Sigmoid colon (tissue), 6 donors: ENCODE measurements at regions not wholly inside any gene's neighbourhood (a gene's known extent, or its start where the extent isn't known, plus 50 kb on each side); places are given as distances from the start of the nearest gene placed in this dataset.

Source experiments
- DNase-seq: peaks from one replicate; pipeline ENCODE4 v3.0.0-alpha.2; 2019
- H3K27ac ChIP-seq, 4 donors: fragments of 200-600 bp; sonication (generic); one replicate each; pipeline ENCODE4 v1.5.1; 2016 to 2019; ENCODE audit warnings: mild to moderate bottlenecking in 1 of 4
- H3K27me3 ChIP-seq, 3 donors: fragments of 200-600 bp; sonication (generic); one replicate each; pipeline ENCODE4 v1.5.1; 2019; ENCODE audit warnings: mild to moderate bottlenecking in 1 of 3
- H3K36me3 ChIP-seq, 4 donors: fragments of 200-600 bp; sonication (generic); one replicate each; pipeline ENCODE4 v1.5.1; 2016 to 2019
- H3K4me1 ChIP-seq, 4 donors: fragments of 200-600 bp; sonication (generic); one replicate each; pipeline ENCODE4 v1.5.1; 2017 to 2019
- H3K4me3 ChIP-seq, 4 donors: fragments of 200-600 bp; sonication (generic); one replicate each; pipeline ENCODE4 v1.5.1; 2017 to 2019; ENCODE audit warnings: mild to moderate bottlenecking in 2 of 4, moderate library complexity in 1 of 4
- H3K9me3 ChIP-seq, 4 donors: fragments of 200-600 bp in 3 of 4; sonication (generic) in 3 of 4; one replicate each; pipeline versions ENCODE4 v1.5.1 to v1.6.1; 2013 to 2019
- CTCF ChIP-seq, 4 experiments: fragments of 450-650 bp in 3 of 4; fragments of 200-600 bp in 1 of 4; IDR thresholded peaks; one replicate each; pipeline ENCODE4 v1.5.1; 2016 to 2019; ENCODE audit warnings: antibody characterized with exemption in 4 of 4, mild to moderate bottlenecking in 3 of 4, moderate library complexity in 2 of 4
- EP300 ChIP-seq, 4 donors: sonication (generic); formaldehyde crosslinking; IDR thresholded peaks; one replicate each; pipeline ENCODE4 v1.6.1; 2017; ENCODE audit warnings: antibody characterized with exemption in 4 of 4
- POLR2A ChIP-seq, 2 donors: fragments of 450-650 bp; IDR thresholded peaks; one replicate each; pipeline ENCODE4 v1.6.1; 2016; ENCODE audit warnings: antibody characterized with exemption in 2 of 2, mild to moderate bottlenecking in 2 of 2, moderate library complexity in 2 of 2
- POLR2AphosphoS5 ChIP-seq, 4 donors: sonication (generic); formaldehyde crosslinking; IDR thresholded peaks; one replicate each; pipeline ENCODE4 v1.6.1; 2017; ENCODE audit warnings: antibody characterized with exemption in 4 of 4
- WGBS, 2 donors: extraction: QIAGEN DNeasy Blood & Tissue Kit; methylation state at CpG; one replicate each; pipeline ENCODE4 v1.1.7; 2013; 5-methylcytosine and 5-hydroxymethylcytosine counted together
- intact Hi-C: fragments of 100-400 bp; cut with DNase I; formaldehyde crosslinking; loops from one replicate; pipeline ENCODE4 v1.15.1; 2023
- donor health status: healthy with polysubstance abuse.
- donor health status: healthy.

GRCh38 chr13:66128201-66128600 is 1101.9 kb downstream of the PCDH9 start:
- 87 to 92% methylated on average over 1 of the region's 1 CpG for WGBS, 2 donors
- no peak overlapping the region for H3K27ac ChIP-seq
- H3K36me3 ChIP-seq = no peaks in the 10 kb centered on the region
- no peaks in the 10 kb centered on the region for H3K27me3 ChIP-seq
- no peak for DNase-seq
- no peak overlapping the region for H3K4me3 ChIP-seq
- intact Hi-C loops = no loop called here
- TF ChIP-seq POLR2A (IDR thresholded peaks at IDR 0.05) (no peak), EP300 (IDR thresholded peaks at IDR 0.05) (no peak), POLR2AphosphoS5 (IDR thresholded peaks at IDR 0.05) (no peak), CTCF (IDR thresholded peaks at IDR 0.05) (no peak)
- no peaks in the 10 kb centered on the region for H3K9me3 ChIP-seq
- no peaks in the 10 kb centered on the region for H3K4me1 ChIP-seq

GRCh38 chr13:66117563-66117962 is 1112.6 kb downstream of the PCDH9 start:
- H3K4me1 ChIP-seq = no peaks in the 10 kb centered on the region
- H3K36me3 ChIP-seq = no peaks in the 10 kb centered on the region
- DNase-seq = no peak
- H3K27me3 ChIP-seq = no peaks in the 10 kb centered on the region
- 90 to 91% methylated on average over 4 of the region's 4 CpGs for WGBS, 2 donors
- no peak overlapping the region for H3K27ac ChIP-seq
- H3K9me3 ChIP-seq = no peaks in the 10 kb centered on the region
- intact Hi-C loops = no loop called here
- TF ChIP-seq EP300 (IDR thresholded peaks at IDR 0.05) = no peak
- TF ChIP-seq POLR2AphosphoS5 (IDR thresholded peaks at IDR 0.05) = no peak
- no peak for TF ChIP-seq CTCF (IDR thresholded peaks at IDR 0.05)
- no peak for TF ChIP-seq POLR2A (IDR thresholded peaks at IDR 0.05)
- no peak overlapping the region for H3K4me3 ChIP-seq

GRCh38 chr13:66113882-66114526 is 1116.1 kb downstream of the PCDH9 start:
- H3K36me3 ChIP-seq = no peaks in the 10 kb centered on the region

GRCh38 chr13:66111628-66112027 is 1118.5 kb downstream of the PCDH9 start:
- H3K27me3 ChIP-seq = no peaks in the 10 kb centered on the region
- intact Hi-C loops = no loop called here
- no peak overlapping the region for H3K4me3 ChIP-seq
- TF ChIP-seq POLR2AphosphoS5 (IDR thresholded peaks at IDR 0.05) = no peak
- no peaks in the 10 kb centered on the region for H3K4me1 ChIP-seq
- no peak overlapping the region for H3K27ac ChIP-seq
- H3K9me3 ChIP-seq = no peaks in the 10 kb centered on the region
- no peaks in the 10 kb centered on the region for H3K36me3 ChIP-seq
- no peak for DNase-seq

More at GRCh38 chr13:66113882-66114526, 1116.1 kb downstream of the PCDH9 start:
- Histone ChIP-seq H3K27me3 (no peaks in the 10 kb centered on the region), H3K9me3 (no peaks in the 10 kb centered on the region), H3K4me1 (no peaks in the 10 kb centered on the region), H3K4me3 (no peak overlapping the region), H3K27ac (no peak overlapping the region)
- DNase-seq = no peak
- intact Hi-C loops = no loop called here
- TF ChIP-seq CTCF (IDR thresholded peaks at IDR 0.05) (no peak), EP300 (IDR thresholded peaks at IDR 0.05) (no peak)
- 83 to 88% methylated on average over 5 of the region's 5 CpGs for WGBS, 2 donors

- intact Hi-C loops = no loop called here
These were observed 1123.9 kb downstream of the PCDH9 start for GRCh38 chr13:66106246-66106645.

More at GRCh38 chr13:66106246-66106645, 1123.9 kb downstream of the PCDH9 start:
- Histone ChIP-seq H3K27ac (no peak overlapping the region), H3K27me3 (no peaks in the 10 kb centered on the region), H3K4me3 (no peak overlapping the region), H3K36me3 (no peaks in the 10 kb centered on the region), H3K4me1 (no peaks in the 10 kb centered on the region), H3K9me3 (no peaks in the 10 kb centered on the region)
- TF ChIP-seq POLR2AphosphoS5 (IDR thresholded peaks at IDR 0.05) (no peak), EP300 (IDR thresholded peaks at IDR 0.05) (no peak), CTCF (IDR thresholded peaks at IDR 0.05) (no peak), POLR2A (IDR thresholded peaks at IDR 0.05) (no peak)
- DNase-seq = no peak
- WGBS, 2 donors = 85% methylated on average over 2 of the region's 2 CpGs
